HG03469 (cell line): ENCODE measurements at regions not wholly inside any gene's neighbourhood (a gene's known extent, or its start where the extent isn't known, plus 50 kb on each side); places are given as distances from the start of the nearest gene placed in this dataset.
"Not testable (repeated sequence)": the region's sequence is repeated elsewhere in the genome, so short reads cannot be mapped to it uniquely, and the experiment has no call there.

Source experiments
- ATAC-seq: cut with Tn5 transposase; IDR thresholded peaks from one replicate; pipeline ENCODE4 v1.9.1; 2021; ENCODE audit warnings: mild to moderate bottlenecking, moderate library complexity, moderate number of reproducible peaks; ENCODE audit not compliant: unreplicated experiment

GRCh38 chr6:103826209-103826608 lies 1033.5 kb downstream of the HACE1 start:
- ATAC-seq = no peak

GRCh38 chr6:103820148-103820547 lies 1039.6 kb downstream of the HACE1 start:
- ATAC-seq = no peak

- ATAC-seq = no peak
Measured at GRCh38 chr6:103819509-103819908, 1040.2 kb downstream of the HACE1 start.

GRCh38 chr6:103812970-103813369 lies 1046.7 kb downstream of the HACE1 start:
- ATAC-seq = no peak

GRCh38 chr6:103801901-103802479 lies 1057.7 kb downstream of the HACE1 start:
- not testable (repeated sequence) for ATAC-seq

GRCh38 chr6:103799971-103800670 lies 1059.6 kb downstream of the HACE1 start:
- no peak for ATAC-seq

- no peak for ATAC-seq
Measured at GRCh38 chr6:103798166-103798565, 1061.6 kb downstream of the HACE1 start.

GRCh38 chr6:103797738-103798137 lies 1062.0 kb downstream of the HACE1 start:
- no peak for ATAC-seq

GRCh38 chr6:103791458-103791857 lies 1068.3 kb downstream of the HACE1 start:
- ATAC-seq = no peak

GRCh38 chr6:103784117-103784516 lies 1075.6 kb downstream of the HACE1 start:
- no peak for ATAC-seq

- no peak for ATAC-seq
Measured at GRCh38 chr6:103783329-103783728, 1076.4 kb downstream of the HACE1 start.

- ATAC-seq = no peak
Measured at GRCh38 chr6:103769431-103769830, 1090.3 kb downstream of the HACE1 start.

- no peak for ATAC-seq
Measured at GRCh38 chr6:103750603-103751002, 1109.1 kb downstream of the HACE1 start.

- ATAC-seq = no peak
Measured at GRCh38 chr6:103734016-103734415, 1125.7 kb downstream of the HACE1 start.

- ATAC-seq = no peak
Measured at GRCh38 chr6:103729658-103730057, 1130.1 kb downstream of the HACE1 start.

- ATAC-seq = no peak
Measured at GRCh38 chr6:103723438-103724322, 1136.0 kb downstream of the HACE1 start.

GRCh38 chr6:103722683-103723082 lies 1137.0 kb downstream of the HACE1 start:
- ATAC-seq = no peak

GRCh38 chr6:103721923-103722322 lies 1137.8 kb downstream of the HACE1 start:
- ATAC-seq = no peak

- no peak for ATAC-seq
Measured at GRCh38 chr6:103720393-103720792, 1139.3 kb downstream of the HACE1 start.

- ATAC-seq = no peak
Measured at GRCh38 chr6:103719545-103719944, 1140.2 kb downstream of the HACE1 start.

- no peak for ATAC-seq
Measured at GRCh38 chr6:103715269-103715668, 1144.5 kb downstream of the HACE1 start.

- not testable (repeated sequence) for ATAC-seq
Measured at GRCh38 chr6:103709236-103709635, 1150.5 kb downstream of the HACE1 start.
